ENCODE measurements at regions not wholly inside any gene's neighbourhood (a gene's known extent, or its start where the extent isn't known, plus 50 kb on each side); places are given as distances from the start of the nearest gene placed in this dataset.

DNA sequence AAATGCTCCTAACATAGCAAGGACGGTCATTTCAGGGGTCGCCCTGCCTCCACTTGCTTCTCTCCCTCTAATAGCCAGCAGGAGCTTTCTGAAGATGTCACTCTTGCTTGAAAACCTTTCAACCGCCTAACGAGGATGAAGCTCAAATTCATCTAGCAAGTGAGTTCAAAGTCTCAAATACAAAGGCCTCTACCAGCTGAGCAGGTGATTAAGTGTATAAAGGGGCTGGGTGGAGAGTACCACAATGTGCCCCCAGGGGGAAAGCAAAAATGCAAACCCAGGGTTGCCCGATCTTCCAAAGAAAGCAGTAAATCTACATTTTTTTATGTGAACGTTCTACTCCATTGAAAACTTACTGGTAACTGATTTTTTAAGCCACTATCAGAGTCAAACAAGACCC lies 50.4 kb upstream of the GRIP2 start:
- intact Hi-C loops (cut with DNase I) = no loop called here
- H3K36me3 ChIP-seq (replicated peaks in 1 of 2) = no peaks in the 10 kb centered on the region
- no peak overlapping the region for H3K4me3 ChIP-seq
- no peaks in the 10 kb centered on the region for H3K4me1 ChIP-seq (replicated peaks in 1 of 2)
- 55 to 63% (median 59%) methylated on average over 6 of the region's 6 CpGs for WGBS, 4 donors
- H3K27me3 ChIP-seq = peaks cover 6% of the 10 kb centered on the region
- H3K27ac ChIP-seq = no peak overlapping the region
- DNase-seq = no peak
- no peak for TF ChIP-seq POLR2A (IDR thresholded peaks at IDR 0.05)
- TF ChIP-seq, protein P1, sequence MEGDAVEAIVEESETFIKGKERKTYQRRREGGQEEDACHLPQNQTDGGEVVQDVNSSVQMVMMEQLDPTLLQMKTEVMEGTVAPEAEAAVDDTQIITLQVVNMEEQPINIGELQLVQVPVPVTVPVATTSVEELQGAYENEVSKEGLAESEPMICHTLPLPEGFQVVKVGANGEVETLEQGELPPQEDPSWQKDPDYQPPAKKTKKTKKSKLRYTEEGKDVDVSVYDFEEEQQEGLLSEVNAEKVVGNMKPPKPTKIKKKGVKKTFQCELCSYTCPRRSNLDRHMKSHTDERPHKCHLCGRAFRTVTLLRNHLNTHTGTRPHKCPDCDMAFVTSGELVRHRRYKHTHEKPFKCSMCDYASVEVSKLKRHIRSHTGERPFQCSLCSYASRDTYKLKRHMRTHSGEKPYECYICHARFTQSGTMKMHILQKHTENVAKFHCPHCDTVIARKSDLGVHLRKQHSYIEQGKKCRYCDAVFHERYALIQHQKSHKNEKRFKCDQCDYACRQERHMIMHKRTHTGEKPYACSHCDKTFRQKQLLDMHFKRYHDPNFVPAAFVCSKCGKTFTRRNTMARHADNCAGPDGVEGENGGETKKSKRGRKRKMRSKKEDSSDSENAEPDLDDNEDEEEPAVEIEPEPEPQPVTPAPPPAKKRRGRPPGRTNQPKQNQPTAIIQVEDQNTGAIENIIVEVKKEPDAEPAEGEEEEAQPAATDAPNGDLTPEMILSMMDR (IDR thresholded peaks at IDR 0.05) = no peak
- no peaks in the 10 kb centered on the region for H3K9me3 ChIP-seq (replicated peaks in 1 of 3)

DNA sequence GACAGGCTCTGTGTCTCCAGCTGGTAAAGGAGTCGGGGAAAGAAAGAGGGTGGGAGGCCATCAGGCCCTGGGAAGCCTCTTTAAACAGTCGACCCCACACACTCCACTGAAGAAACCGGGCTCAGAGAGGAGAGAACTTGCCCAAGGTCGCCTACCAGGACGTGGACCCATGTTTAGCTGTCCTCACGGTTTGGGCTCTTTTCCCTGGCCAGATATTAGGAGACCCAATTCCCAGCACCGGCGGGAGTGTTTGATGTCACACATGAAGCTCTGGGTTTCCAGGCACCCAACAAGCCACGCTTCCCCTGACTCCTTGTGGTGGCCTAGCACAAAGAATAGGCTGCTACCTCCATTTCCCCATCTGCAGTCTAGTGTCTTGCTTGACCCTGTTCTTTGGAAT lies 52.2 kb upstream of the GRIP2 start:
- H3K27me3 ChIP-seq = peaks cover 6% of the 10 kb centered on the region
- H3K27ac ChIP-seq = no peak overlapping the region
- intact Hi-C loops (cut with DNase I) = no loop called here
- 84 to 89% (median 87%) methylated on average over 8 to 9 of the region's 9 CpGs for WGBS, 4 donors
- no peaks in the 10 kb centered on the region for H3K4me1 ChIP-seq (replicated peaks in 1 of 2)
- no peak for TF ChIP-seq POLR2A (IDR thresholded peaks at IDR 0.05)
- TF ChIP-seq, protein P1 (IDR thresholded peaks at IDR 0.05) = no peak
- no peak overlapping the region for H3K4me3 ChIP-seq
- H3K36me3 ChIP-seq (replicated peaks in 1 of 2) = no peaks in the 10 kb centered on the region
- DNase-seq = no peak
- H3K9me3 ChIP-seq (replicated peaks in 1 of 3) = no peaks in the 10 kb centered on the region

DNA sequence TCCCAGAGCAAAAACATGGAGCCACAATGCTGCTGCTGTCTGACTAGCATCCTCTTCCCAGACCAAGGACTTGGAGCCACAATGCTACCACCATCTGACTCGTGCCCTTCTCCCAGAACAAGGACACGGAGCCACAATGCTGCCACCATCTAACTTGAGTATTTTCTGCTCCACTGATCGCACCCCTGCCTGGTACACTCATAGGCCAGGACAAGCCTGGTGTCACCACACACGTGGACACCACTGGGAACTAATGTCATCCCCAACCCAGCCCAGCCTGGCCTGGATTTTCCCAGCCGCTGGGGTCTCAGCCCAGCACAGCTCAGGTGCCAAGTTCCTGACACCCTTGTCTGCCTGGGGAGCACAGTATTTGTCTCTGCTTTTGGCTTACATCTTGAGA lies 52.7 kb upstream of the GRIP2 start:
- no peak for TF ChIP-seq POLR2A (IDR thresholded peaks at IDR 0.05)
- TF ChIP-seq, protein P1 (IDR thresholded peaks at IDR 0.05) = no peak
- Histone ChIP-seq H3K9me3 (replicated peaks in 1 of 3) (no peaks in the 10 kb centered on the region), H3K36me3 (replicated peaks in 1 of 2) (no peaks in the 10 kb centered on the region), H3K27me3 (peaks cover 6% of the 10 kb centered on the region), H3K4me1 (replicated peaks in 1 of 2) (no peaks in the 10 kb centered on the region), H3K27ac (no peak overlapping the region), H3K4me3 (no peak overlapping the region)
- intact Hi-C loops (cut with DNase I) = no loop called here
- WGBS, 4 donors = 70 to 80% (median 74%) methylated on average over 4 to 5 of the region's 5 CpGs
- no peak for DNase-seq

DNA sequence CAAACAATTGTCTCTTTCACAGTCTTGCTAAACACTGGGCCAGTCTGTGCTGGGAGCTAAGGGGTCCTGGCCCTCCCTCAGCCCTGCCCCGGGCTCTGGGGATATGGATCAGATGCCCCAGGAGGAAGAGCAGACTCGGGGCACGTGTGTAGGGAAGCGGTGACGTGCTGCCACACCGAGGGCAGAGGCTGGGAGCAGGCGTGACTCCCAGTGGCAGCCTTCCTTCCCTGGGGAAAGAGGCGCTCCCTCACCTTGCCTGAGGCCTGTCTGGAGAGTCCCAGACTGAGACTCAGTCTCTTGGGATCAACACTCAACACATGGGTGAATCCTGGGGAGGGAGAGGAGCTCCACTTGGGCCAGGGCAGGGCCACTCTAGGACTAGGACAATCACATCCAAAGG lies 54.1 kb upstream of the GRIP2 start:
- H3K27ac ChIP-seq = no peak overlapping the region
- H3K4me1 ChIP-seq (replicated peaks in 1 of 2) = no peaks in the 10 kb centered on the region
- H3K36me3 ChIP-seq (replicated peaks in 1 of 2) = no peaks in the 10 kb centered on the region
- intact Hi-C loops (cut with DNase I) = no loop called here
- TF ChIP-seq POLR2A (IDR thresholded peaks at IDR 0.05) = no peak
- TF ChIP-seq, protein P1 (IDR thresholded peaks at IDR 0.05) = no peak
- WGBS, 4 donors = 53 to 73% (median 70%) methylated on average over 8 of the region's 8 CpGs
- no peak overlapping the region for H3K4me3 ChIP-seq
- DNase-seq = no peak
- peaks cover 6% of the 10 kb centered on the region for H3K27me3 ChIP-seq
- H3K9me3 ChIP-seq (replicated peaks in 1 of 3) = no peaks in the 10 kb centered on the region

Measured in adrenal gland (tissue), 9 donors.